ENCODE measurements at regions not wholly inside any gene's neighbourhood (a gene's known extent, or its start where the extent isn't known, plus 50 kb on each side); places are given as distances from the start of the nearest gene placed in this dataset.

GRCh38 chr2:9771101-9771449 is 72.2 kb upstream of the TAF1B start:
- TF ChIP-seq CTCF (IDR thresholded peaks at IDR 0.05) (no peak), POLR2AphosphoS5 (IDR thresholded peaks at IDR 0.05) (no peak), POLR2A (IDR thresholded peaks at IDR 0.05) (no peak), EP300 (IDR thresholded peaks at IDR 0.05) (no peak)

Measured in stomach (tissue), 4 donors.